Thyroid gland (tissue), 4 donors: ENCODE measurements at regions not wholly inside any gene's neighbourhood (a gene's known extent, or its start where the extent isn't known, plus 50 kb on each side); places are given as distances from the start of the nearest gene placed in this dataset.

ENCODE experiments used
- POLR2A ChIP-seq, 2 donors: fragments of 450-650 bp; IDR thresholded peaks; one replicate each; pipeline ENCODE4 v1.6.1; 2017; ENCODE audit warnings: antibody characterized with exemption in 2 of 2, mild to moderate bottlenecking in 2 of 2, moderate library complexity in 1 of 2
- TF ChIP-seq, protein P1 (sequence below), 6 experiments: fragments of 200-600 bp in 3 of 6; fragments of 450-650 bp in 3 of 6; sonication (generic) in 3 of 6; IDR thresholded peaks; one replicate each; pipeline ENCODE4 v1.5.1; 2016 to 2019; ENCODE audit warnings: antibody characterized with exemption in 6 of 6, mild to moderate bottlenecking in 2 of 6, inconsistent platforms in 1 of 6, moderate library complexity in 1 of 6

DNA sequence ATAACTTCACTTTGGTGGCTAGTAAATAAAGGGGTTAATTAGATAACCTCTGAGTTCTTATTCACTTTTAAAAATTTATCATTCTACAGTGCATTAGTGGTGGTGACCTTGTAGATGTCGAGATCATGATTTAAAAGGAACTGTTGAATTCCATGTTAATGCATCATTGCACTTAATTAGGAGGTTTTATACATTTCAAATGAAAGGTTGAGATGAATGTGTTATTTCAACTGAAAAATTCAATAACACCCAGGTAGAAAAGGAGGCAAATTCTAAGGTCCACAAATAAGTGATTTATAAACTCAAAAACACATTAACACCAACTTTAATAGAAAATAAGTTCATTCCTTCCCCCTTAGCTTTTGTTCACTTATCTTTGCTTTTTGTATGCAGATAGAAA, 58.3 kb upstream of the TMEM170B start:
- TF ChIP-seq, protein P1, sequence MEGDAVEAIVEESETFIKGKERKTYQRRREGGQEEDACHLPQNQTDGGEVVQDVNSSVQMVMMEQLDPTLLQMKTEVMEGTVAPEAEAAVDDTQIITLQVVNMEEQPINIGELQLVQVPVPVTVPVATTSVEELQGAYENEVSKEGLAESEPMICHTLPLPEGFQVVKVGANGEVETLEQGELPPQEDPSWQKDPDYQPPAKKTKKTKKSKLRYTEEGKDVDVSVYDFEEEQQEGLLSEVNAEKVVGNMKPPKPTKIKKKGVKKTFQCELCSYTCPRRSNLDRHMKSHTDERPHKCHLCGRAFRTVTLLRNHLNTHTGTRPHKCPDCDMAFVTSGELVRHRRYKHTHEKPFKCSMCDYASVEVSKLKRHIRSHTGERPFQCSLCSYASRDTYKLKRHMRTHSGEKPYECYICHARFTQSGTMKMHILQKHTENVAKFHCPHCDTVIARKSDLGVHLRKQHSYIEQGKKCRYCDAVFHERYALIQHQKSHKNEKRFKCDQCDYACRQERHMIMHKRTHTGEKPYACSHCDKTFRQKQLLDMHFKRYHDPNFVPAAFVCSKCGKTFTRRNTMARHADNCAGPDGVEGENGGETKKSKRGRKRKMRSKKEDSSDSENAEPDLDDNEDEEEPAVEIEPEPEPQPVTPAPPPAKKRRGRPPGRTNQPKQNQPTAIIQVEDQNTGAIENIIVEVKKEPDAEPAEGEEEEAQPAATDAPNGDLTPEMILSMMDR (IDR thresholded peaks at IDR 0.05): no peak
- TF ChIP-seq POLR2A (IDR thresholded peaks at IDR 0.05): no peak
